K562 (cell line): ENCODE measurements at regions not wholly inside any gene's neighbourhood (a gene's known extent, or its start where the extent isn't known, plus 50 kb on each side); places are given as distances from the start of the nearest gene placed in this dataset.

Experiments used
- ARID3B ChIP-seq: fragments of 250-450 bp; sonication (Bioruptor Pico); IDR thresholded peaks from 2 replicates; pipeline ENCODE4 v1.4.0; 2020; ENCODE audit warnings: borderline replicate concordance
- CREM ChIP-seq: IDR thresholded peaks from 2 replicates; pipeline ENCODE4 v1.6.1; 2014; ENCODE audit warnings: antibody characterized with exemption, low read depth
- MTA2 ChIP-seq: fragments of 450-650 bp; IDR thresholded peaks from 2 replicates; pipeline ENCODE4 v1.6.1; 2016; ENCODE audit warnings: low read depth
- TAF15 ChIP-seq: fragments of 200-400 bp; formaldehyde crosslinking; IDR thresholded peaks from 2 replicates; pipeline ENCODE4 v1.6.1; 2017; ENCODE audit warnings: mild to moderate bottlenecking, low read depth, low read length, moderate library complexity
- ZFP36 ChIP-seq: fragments of 150-350 bp; IDR thresholded peaks from 2 replicates; pipeline ENCODE4 v1.6.1; 2018; ENCODE audit warnings: low read length, low read depth; ENCODE audit not compliant: partially characterized antibody
- ZNF280A ChIP-seq: fragments of 450-650 bp; IDR thresholded peaks from 2 replicates; pipeline ENCODE4 v1.6.1; 2018; ENCODE audit warnings: mild to moderate bottlenecking, low read depth; ENCODE audit not compliant: partially characterized antibody
- TF ChIP-seq, protein P1 (sequence below): sonication (generic); formaldehyde crosslinking; IDR thresholded peaks from 2 replicates; pipeline ENCODE4 v1.8.0; 2023; ENCODE audit warnings: missing genetic modification reagents, mild to moderate bottlenecking, borderline replicate concordance
- TF ChIP-seq, protein P2 (sequence below): fragments of 250-450 bp; sonication (Bioruptor Pico); IDR thresholded peaks from 2 replicates; pipeline ENCODE4 v1.6.1; 2021; ENCODE audit warnings: mild to moderate bottlenecking
- TF ChIP-seq, protein P3 (sequence below): fragments of 250-450 bp; sonication (Bioruptor Pico); IDR thresholded peaks from 2 replicates; pipeline ENCODE4 v1.5.1; 2021; ENCODE audit warnings: mild to moderate bottlenecking

DNA sequence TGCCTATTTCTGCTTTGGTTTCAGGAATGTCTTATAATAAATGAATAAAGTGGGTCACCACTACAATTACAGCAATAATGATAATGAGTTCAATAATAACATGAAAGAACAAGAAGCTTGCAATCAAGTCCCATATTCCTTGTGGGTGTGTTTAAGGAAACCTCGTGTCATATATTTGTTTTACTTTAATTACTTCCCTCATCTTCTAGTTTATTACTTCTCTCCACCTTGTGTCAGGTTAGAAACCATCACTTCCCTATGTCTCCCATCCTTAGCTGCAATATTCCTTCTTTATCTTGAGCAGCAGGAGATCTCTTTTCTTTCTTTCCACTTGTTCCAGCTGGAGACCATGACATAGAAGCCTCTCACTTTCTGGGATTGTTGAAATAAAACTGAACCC lies 384.0 kb upstream of the TMEM132C start (continued):
- TF ChIP-seq, protein P1, sequence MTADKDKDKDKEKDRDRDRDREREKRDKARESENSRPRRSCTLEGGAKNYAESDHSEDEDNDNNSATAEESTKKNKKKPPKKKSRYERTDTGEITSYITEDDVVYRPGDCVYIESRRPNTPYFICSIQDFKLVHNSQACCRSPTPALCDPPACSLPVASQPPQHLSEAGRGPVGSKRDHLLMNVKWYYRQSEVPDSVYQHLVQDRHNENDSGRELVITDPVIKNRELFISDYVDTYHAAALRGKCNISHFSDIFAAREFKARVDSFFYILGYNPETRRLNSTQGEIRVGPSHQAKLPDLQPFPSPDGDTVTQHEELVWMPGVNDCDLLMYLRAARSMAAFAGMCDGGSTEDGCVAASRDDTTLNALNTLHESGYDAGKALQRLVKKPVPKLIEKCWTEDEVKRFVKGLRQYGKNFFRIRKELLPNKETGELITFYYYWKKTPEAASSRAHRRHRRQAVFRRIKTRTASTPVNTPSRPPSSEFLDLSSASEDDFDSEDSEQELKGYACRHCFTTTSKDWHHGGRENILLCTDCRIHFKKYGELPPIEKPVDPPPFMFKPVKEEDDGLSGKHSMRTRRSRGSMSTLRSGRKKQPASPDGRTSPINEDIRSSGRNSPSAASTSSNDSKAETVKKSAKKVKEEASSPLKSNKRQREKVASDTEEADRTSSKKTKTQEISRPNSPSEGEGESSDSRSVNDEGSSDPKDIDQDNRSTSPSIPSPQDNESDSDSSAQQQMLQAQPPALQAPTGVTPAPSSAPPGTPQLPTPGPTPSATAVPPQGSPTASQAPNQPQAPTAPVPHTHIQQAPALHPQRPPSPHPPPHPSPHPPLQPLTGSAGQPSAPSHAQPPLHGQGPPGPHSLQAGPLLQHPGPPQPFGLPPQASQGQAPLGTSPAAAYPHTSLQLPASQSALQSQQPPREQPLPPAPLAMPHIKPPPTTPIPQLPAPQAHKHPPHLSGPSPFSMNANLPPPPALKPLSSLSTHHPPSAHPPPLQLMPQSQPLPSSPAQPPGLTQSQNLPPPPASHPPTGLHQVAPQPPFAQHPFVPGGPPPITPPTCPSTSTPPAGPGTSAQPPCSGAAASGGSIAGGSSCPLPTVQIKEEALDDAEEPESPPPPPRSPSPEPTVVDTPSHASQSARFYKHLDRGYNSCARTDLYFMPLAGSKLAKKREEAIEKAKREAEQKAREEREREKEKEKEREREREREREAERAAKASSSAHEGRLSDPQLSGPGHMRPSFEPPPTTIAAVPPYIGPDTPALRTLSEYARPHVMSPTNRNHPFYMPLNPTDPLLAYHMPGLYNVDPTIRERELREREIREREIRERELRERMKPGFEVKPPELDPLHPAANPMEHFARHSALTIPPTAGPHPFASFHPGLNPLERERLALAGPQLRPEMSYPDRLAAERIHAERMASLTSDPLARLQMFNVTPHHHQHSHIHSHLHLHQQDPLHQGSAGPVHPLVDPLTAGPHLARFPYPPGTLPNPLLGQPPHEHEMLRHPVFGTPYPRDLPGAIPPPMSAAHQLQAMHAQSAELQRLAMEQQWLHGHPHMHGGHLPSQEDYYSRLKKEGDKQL (CRISPR knock-in tag): no peak
- TF ChIP-seq, protein P2, sequence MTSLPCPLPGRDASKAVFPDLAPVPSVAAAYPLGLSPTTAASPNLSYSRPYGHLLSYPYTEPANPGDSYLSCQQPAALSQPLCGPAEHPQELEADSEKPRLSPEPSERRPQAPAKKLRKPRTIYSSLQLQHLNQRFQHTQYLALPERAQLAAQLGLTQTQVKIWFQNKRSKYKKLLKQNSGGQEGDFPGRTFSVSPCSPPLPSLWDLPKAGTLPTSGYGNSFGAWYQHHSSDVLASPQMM (CRISPR knock-in tag): no peak
- TF ChIP-seq, protein P3, sequence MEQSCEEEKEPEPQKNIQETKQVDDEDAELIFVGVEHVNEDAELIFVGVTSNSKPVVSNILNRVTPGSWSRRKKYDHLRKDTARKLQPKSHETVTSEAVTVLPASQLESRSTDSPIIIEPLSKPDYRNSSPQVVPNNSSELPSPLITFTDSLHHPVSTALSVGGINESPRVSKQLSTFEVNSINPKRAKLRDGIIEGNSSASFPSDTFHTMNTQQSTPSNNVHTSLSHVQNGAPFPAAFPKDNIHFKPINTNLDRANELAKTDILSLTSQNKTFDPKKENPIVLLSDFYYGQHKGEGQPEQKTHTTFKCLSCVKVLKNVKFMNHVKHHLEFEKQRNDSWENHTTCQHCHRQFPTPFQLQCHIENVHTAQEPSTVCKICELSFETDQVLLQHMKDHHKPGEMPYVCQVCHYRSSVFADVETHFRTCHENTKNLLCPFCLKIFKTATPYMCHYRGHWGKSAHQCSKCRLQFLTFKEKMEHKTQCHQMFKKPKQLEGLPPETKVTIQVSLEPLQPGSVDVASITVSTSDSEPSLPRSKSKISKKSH (CRISPR knock-in tag): no peak
- TF ChIP-seq TAF15 (no peak), ARID3B (CRISPR knock-in tag) (no peak), MTA2 (no peak), CREM (no peak), ZNF280A (no peak), ZFP36 (no peak)
